GM12892 (cell line): ENCODE measurements at regions not wholly inside any gene's neighbourhood (a gene's known extent, or its start where the extent isn't known, plus 50 kb on each side); places are given as distances from the start of the nearest gene placed in this dataset.

Source experiments
- DNase-seq: peaks from one replicate; pipeline ENCODE4 v3.0.0; 2011; ENCODE audit not compliant: insufficient read length
- FAIRE-seq: peaks from 2 replicates; lab custom pipeline; 2011; peaks lifted over from hg19 to GRCh38; lab: Jason Lieb, UNC
- POLR2A ChIP-seq: IDR thresholded peaks from 2 replicates; pipeline ENCODE4 v1.6.1; 2011; ENCODE audit warnings: low read depth, low read length, control low read depth
- POLR2AphosphoS5 ChIP-seq: IDR thresholded peaks from 2 replicates; pipeline ENCODE4 v1.6.1; 2011; ENCODE audit warnings: low read depth, low read length, control low read depth
- TAF1 ChIP-seq: IDR thresholded peaks from 2 replicates; pipeline ENCODE4 v1.6.1; 2011; ENCODE audit warnings: low read depth, mild to moderate bottlenecking, control low read depth, low read length, borderline replicate concordance

- TF ChIP-seq TAF1: no peak
- TF ChIP-seq POLR2A: no peak
- TF ChIP-seq POLR2AphosphoS5: no peak
- no peak for FAIRE-seq
- no peak for DNase-seq
These were observed 1386.2 kb downstream of the BRD1 start for GRCh38 chr22:48441553-48441850.

GRCh38 chr22:48440673-48441552 is 1386.8 kb downstream of the BRD1 start:
- no peak for TF ChIP-seq POLR2A
- no peak for TF ChIP-seq POLR2AphosphoS5
- TF ChIP-seq TAF1: no peak
- no peak for DNase-seq
- no peak for FAIRE-seq

- DNase-seq (no peak), FAIRE-seq (no peak)
- TF ChIP-seq POLR2AphosphoS5 (no peak), POLR2A (no peak), TAF1 (no peak)
These were observed 1387.5 kb downstream of the BRD1 start for GRCh38 chr22:48440176-48440575.

GRCh38 chr22:48439560-48440135 is 1388.0 kb downstream of the BRD1 start:
- TF ChIP-seq POLR2AphosphoS5: no peak
- TF ChIP-seq TAF1: no peak
- no peak for TF ChIP-seq POLR2A
- no peak for FAIRE-seq
- DNase-seq: no peak

GRCh38 chr22:48438800-48439559 is 1388.7 kb downstream of the BRD1 start:
- no peak for DNase-seq
- TF ChIP-seq POLR2AphosphoS5 (no peak), TAF1 (no peak), POLR2A (no peak)
- FAIRE-seq: no peak

- DNase-seq (no peak), FAIRE-seq (no peak)
- TF ChIP-seq TAF1: no peak
- no peak for TF ChIP-seq POLR2AphosphoS5
- TF ChIP-seq POLR2A: no peak
These were observed 1389.6 kb downstream of the BRD1 start for GRCh38 chr22:48438096-48438495.

- TF ChIP-seq POLR2A (no peak), TAF1 (no peak), POLR2AphosphoS5 (no peak)
- no peak for FAIRE-seq
These were observed 1391.3 kb downstream of the BRD1 start for GRCh38 chr22:48436201-48436931.

GRCh38 chr22:48434868-48435250 is 1392.8 kb downstream of the BRD1 start:
- FAIRE-seq: no peak
- TF ChIP-seq TAF1 (no peak), POLR2A (no peak), POLR2AphosphoS5 (no peak)
- DNase-seq: no peak

More at GRCh38 chr22:48436201-48436931, 1391.3 kb downstream of the BRD1 start:
- DNase-seq: no peak

- DNase-seq (no peak), FAIRE-seq (no peak)
- no peak for TF ChIP-seq POLR2A
- no peak for TF ChIP-seq TAF1
- TF ChIP-seq POLR2AphosphoS5: no peak
These were observed 1393.4 kb downstream of the BRD1 start for GRCh38 chr22:48434156-48434867.

GRCh38 chr22:48433647-48434046 is 1394.0 kb downstream of the BRD1 start:
- TF ChIP-seq POLR2AphosphoS5 (no peak), TAF1 (no peak), POLR2A (no peak)
- FAIRE-seq (no peak), DNase-seq (no peak)
